SKM-1 treated with dmso at 0.1 percent for 144 hours (cell line): ENCODE measurements at regions not wholly inside any gene's neighbourhood (a gene's known extent, or its start where the extent isn't known, plus 50 kb on each side); places are given as distances from the start of the nearest gene placed in this dataset.
"Not testable (repeated sequence)": the region's sequence is repeated elsewhere in the genome, so short reads cannot be mapped to it uniquely, and the experiment has no call there.

ENCODE experiments used
- DNase-seq: peaks from one replicate; lab custom pipeline; 2025; ENCODE audit not compliant: unreplicated experiment; lab: John Stamatoyannopoulos, UW

DNA sequence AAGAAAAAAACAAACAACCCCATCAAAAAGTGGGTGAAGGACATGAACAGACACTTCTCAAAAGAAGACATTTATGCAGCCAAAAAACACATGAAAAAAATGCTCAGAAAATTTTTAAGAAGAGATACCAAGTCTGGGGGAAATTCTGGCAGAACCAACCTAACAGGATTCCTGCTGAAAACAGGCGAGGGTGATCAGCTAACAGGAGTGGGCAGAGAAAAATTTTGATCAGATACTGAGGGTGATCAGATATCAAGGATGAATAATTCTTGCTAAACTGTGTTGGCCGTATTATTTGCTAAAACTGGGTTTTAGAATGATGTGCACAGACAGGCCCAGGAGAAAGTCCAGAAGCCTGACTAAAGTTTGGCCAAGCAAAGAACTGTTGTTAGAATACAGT is 557.3 kb downstream of the CD109 start:
- no peak for DNase-seq

DNA sequence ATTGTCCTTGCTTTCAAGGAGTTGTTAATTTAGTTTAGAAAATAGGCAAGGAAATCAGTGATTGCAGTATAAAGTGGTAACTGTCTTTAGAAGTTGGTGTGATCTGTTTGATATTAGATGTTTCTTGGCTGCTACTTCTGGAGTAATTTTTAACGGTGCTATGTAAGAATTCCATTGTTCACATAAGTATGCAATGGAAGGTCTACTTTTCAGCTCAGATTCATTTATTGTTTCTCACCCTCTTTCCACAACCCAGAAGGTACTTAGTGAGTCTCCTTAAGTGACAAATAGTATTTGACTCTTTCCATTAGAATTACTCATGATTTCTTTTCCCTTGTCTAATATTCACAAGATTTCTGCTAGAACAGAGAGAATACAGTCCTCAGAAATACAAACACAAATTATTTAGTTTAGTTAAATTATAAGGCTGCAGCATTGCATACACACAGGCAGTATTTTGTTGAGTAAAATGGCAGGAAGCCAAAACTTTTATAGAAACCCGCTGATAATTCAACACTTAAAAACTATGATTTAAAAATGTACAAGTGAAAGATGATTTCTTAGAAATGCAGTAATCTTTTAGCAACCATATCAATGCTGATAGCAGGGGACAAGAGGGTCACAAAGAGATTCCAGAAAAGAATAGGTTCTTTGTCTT is 554.3 kb downstream of the CD109 start:
- no peak for DNase-seq

DNA sequence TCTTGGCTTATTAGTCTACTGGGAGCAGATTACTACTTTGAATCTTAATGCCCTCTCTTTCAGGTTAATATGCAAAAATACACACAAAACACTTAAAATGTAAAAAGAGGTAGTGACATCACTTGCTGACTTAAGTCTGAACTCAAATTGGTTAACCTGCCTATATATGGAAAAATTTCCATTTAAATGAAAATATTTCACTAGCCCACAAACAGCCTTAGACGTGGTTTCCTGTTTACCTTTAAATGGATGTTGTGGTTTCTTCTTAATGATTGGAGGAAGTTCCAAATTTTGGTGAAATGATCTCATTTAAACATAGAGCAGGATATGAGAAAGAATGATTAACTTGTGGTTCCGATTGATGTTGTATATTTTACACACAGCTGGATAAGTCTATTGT is 553.7 kb downstream of the CD109 start:
- DNase-seq = no peak

GRCh38 chr6:74248966-74249365 is 553.0 kb downstream of the CD109 start:
- no peak for DNase-seq

DNA sequence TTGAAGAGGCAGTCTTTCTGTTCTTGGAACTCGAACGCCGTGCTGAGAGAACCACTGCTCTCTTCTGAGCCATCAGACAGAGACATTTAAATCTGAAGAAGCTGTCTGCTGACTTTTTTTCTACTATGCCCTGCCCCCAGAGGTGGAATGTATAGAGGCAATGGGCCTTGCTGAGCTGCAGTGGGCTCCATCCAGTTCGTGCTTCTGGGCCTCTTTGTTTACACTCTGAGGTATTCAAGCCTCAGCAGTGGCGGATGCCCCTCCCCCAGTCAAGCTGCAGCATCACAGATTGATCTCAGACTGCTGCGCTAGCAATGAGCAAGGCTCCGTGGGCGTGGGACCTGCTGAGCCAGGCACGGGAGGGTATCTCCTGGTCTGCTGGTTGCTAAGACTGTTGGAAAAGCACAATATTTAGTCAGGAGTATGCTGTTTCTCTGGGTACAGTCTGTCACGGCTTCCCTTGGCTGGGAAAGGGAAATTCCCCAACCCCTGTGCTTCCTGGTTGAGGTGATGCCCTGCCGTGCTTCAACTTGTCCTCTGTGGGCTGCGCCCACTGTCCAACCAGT is 526.8 kb downstream of the CD109 start:
- DNase-seq = no peak

GRCh38 chr6:74213995-74214394 is 518.0 kb downstream of the CD109 start:
- DNase-seq = no peak

DNA sequence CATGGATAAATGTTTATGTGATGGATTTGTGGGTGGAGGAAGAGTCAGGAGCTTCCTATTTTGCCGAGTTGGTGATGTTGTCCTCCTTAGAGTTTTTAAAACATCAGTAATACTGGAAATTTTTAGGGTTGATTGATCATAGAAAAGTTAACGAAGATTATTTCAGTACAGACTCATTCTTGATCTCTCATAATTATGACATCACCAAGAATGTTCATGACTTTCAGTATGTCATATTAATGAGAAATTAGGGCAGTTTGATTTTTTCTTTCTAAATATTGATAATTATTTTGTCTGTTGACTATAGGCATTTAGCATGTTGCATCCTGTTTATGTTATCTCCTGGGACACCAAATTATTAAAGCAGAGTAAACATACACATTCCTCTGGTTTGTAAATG is 512.2 kb downstream of the CD109 start:
- no peak for DNase-seq

GRCh38 chr6:74199215-74199915 is 503.4 kb downstream of the CD109 start:
- DNase-seq = no peak

- DNase-seq = no peak
These were observed 501.3 kb downstream of the CD109 start for GRCh38 chr6:74197310-74197709.

DNA sequence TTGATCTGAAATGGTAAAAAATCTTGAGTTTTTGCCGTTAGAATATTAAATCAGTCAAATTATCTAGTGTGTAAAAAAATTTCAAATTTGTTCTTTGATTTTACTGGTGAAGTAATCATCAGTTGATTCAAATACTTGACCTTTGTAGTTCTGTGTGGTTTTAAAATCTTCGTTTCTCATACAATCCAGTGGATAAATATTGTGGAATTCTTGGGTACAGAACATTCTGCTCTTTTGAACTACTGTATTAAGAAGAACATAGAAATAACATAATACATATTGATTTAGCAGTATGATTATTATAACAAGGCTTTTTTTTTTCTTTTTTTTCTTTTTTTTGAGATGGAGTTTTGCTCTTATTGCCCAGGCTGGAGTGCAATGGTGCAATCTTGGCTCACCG is 491.8 kb downstream of the CD109 start:
- DNase-seq = no peak

DNA sequence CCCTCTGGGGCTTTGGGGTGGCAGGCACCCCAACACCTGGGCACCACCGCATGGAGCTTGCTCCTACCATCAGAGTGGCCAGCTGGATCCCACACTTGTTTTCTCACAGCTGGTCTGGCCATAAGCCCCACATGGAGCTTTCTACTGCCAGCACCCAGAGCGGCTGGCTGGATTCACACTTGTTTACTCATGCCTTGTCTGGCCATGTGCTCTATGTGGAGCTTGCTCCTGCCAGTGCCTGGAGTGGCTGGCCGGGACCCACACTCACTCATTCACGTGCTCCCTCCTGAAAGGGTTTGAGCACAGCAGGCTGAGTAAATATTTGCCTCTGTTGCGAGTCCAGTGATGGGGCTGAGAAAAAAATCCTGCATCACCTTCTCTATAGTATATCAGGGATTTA is 487.0 kb downstream of the CD109 start:
- DNase-seq = no peak

DNA sequence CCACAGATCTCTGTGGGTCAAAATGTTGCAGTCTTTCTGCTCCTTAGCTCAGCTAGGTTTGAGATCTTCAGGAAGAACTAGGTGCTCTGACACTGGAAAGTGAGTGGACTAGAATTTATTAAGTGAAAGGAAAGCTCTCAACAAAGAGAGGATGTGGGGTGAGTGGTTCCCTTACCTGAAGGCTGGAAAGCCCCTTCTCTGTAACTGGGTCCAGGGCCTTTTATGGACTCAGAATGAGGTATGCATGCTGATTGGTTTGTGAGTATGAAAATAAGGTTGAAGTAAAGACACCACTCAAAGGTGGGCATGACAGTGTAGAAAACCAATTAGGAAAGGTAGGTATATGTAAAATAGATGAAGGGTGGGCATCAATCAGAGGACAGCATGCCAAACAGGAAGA is 485.5 kb downstream of the CD109 start:
- no peak for DNase-seq

- DNase-seq = no peak
These were observed 481.5 kb downstream of the CD109 start for GRCh38 chr6:74177506-74177905.

- DNase-seq = not testable (repeated sequence)
These were observed 474.5 kb downstream of the CD109 start for GRCh38 chr6:74170550-74170949.

DNA sequence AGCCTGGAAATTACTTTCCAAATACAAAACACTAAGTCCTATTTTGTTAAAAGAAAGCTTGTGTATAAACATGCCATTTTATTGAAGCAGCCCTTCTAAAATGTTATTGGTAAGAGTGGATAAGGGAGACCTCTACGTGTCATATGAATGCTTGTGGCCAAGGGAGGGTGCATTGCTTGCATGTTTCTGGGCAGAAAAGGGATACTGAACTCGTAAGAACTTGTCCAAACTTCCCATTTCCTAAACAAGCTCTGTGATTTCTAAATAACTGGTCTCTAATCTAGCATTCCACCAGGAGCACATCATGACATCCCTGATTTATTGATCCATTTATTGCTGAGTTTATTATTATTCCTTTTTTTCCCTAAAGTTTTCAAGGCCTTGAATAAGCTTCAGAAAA is 474.1 kb downstream of the CD109 start:
- no peak for DNase-seq

DNA sequence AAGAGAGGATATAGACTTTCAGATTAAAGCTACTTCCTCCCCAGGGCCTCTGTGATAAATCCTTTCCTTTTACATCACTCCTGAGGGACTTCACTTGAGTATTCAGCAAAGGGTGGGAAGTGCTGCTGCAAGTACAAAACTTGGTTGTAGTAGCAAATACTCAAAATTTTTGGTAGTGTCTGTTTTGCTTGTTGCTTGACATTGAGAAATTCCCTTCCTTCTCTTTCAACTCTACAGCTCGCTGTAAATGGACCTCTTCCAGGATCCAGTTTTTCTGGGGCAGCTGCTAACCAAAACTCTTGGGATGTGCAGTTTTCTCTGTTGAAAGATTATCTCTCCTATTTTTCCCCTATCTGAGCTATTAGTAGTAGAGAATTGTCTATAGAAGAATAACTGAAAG is 472.0 kb downstream of the CD109 start:
- DNase-seq = no peak

- DNase-seq = no peak
These were observed 471.5 kb downstream of the CD109 start for GRCh38 chr6:74167511-74167910.

DNA sequence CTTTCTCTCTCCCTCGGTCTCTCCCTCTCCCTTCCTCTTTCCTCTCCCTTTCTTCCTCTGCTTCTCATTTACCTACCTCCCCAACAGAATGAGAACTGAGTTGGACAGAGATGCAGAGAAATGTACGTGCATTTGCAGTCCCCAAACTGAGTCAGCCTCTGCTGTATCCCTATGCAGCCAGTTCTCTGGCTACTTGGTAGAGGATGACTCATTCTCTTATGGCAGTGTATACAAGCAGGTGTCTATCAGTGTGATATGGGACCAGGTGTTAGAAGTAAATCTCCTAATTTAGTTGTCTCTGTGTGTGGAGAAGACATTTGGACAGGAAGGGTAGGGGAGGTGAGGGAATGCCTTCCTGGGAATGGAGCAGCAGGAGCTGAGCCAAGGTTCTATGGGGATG is 470.8 kb downstream of the CD109 start:
- no peak for DNase-seq

DNA sequence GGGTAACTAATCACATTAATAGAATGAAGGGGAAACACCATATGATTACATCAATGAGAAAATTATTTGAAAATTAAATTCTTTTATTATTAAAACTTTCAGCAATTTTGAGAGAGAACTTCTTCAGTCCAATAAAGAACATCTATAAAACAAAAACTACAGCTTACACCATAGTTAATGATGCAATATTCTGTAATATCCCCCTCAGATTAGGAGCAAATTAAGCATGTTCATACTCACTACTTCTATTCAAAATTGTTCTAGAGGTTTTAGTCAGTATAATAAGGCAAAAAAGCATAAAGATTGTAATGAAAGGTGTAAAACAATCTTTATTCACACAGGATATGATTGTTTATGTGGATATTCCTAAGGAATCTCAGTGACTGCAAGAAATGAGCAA is 465.4 kb downstream of the CD109 start:
- DNase-seq = no peak

GRCh38 chr6:74152096-74152675 is 456.2 kb downstream of the CD109 start:
- DNase-seq = no peak

DNA sequence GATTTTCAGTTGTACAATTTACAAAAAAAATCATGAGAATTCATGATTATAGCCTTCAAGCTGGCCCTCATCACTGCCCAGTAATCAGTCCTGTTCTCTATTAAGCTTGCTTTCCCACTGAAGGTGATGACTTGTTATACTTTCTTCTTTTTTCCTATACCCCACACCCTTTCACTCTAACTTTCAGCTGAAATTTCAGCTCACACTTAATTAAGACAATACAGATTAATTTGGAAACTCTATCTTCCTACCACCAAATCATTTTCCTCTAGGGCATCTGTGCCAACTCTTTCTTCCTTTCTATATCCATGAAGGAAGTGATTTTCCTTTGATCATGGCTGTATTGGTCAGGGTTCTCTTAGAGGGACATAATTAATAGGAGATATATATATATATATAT is 449.9 kb downstream of the CD109 start:
- no peak for DNase-seq

GRCh38 chr6:74137911-74138310 is 441.9 kb downstream of the CD109 start:
- DNase-seq = no peak
